OCI-LY7 (cell line): ENCODE measurements at regions not wholly inside any gene's neighbourhood (a gene's known extent, or its start where the extent isn't known, plus 50 kb on each side); places are given as distances from the start of the nearest gene placed in this dataset.

Experiments
- BruUV-seq: library from RNA; stranded (reverse); fragments of 400-500 nt; replicated peaks from 2 replicates; lab custom pipeline; 2021; lab: Mats Ljungman, UMichigan
- CTCF ChIA-PET: fragments of 300-600 bp; sonication (Branson Sonifier 250); formaldehyde crosslinking; loops from one replicate; lab custom pipeline; 2022; ENCODE audit warnings: antibody characterized with exemption; ENCODE audit not compliant: unreplicated experiment; lab: Charles Lee
- POLR2A ChIA-PET: fragments of 300-600 bp; sonication (Branson Sonifier 250); formaldehyde crosslinking; loops from one replicate; lab custom pipeline; 2022; ENCODE audit warnings: antibody characterized with exemption; lab: Charles Lee
- DNase-seq: peaks from one replicate; pipeline ENCODE4 v3.0.0-alpha.2; 2015; ENCODE audit warnings: low spot score
- H2AFZ ChIP-seq: fragments of 200-600 bp; sonication (generic), shearing (Covaris generic); 2 replicates; pipeline ENCODE4 v1.6.1; 2014; ENCODE audit warnings: mild to moderate bottlenecking, antibody characterized with exemption, low read length, moderate library complexity
- H3K27ac ChIP-seq: fragments of 200-600 bp; sonication (generic); 2 replicates; pipeline ENCODE4 v1.5.1; 2014; ENCODE audit warnings: mixed run types, low read depth, mild to moderate bottlenecking, moderate library complexity, low read length, inconsistent platforms; ENCODE audit not compliant: poor library complexity, severe bottlenecking
- H3K36me3 ChIP-seq: fragments of 200-600 bp; sonication (generic); 2 replicates; pipeline ENCODE4 v1.6.1; 2014; ENCODE audit warnings: mild to moderate bottlenecking, antibody characterized with exemption, low read length, moderate library complexity, mixed read lengths; ENCODE audit not compliant: insufficient read depth
- H3K4me1 ChIP-seq: fragments of 200-600 bp; sonication (generic); 2 replicates; pipeline ENCODE4 v1.5.1; 2014; ENCODE audit warnings: mild to moderate bottlenecking, low read length; ENCODE audit not compliant: insufficient read depth, poor library complexity, severe bottlenecking
- H3K4me2 ChIP-seq: fragments of 200-600 bp; sonication (generic); 2 replicates; pipeline ENCODE4 v1.6.1; 2014; ENCODE audit warnings: mild to moderate bottlenecking, low read length
- H3K4me3 ChIP-seq: fragments of 200-600 bp; sonication (generic); 2 replicates; pipeline ENCODE4 v1.5.1; 2014; ENCODE audit warnings: mild to moderate bottlenecking, low read depth, low read length; ENCODE audit not compliant: poor library complexity, severe bottlenecking
- H3K79me2 ChIP-seq: fragments of 200-600 bp; sonication (generic); 2 replicates; pipeline ENCODE4 v1.6.1; 2016; ENCODE audit warnings: low read depth, mild to moderate bottlenecking, low read length, moderate library complexity, mixed read lengths; ENCODE audit not compliant: insufficient read depth
- H3K9me2 ChIP-seq: fragments of 200-600 bp; sonication (generic); 2 replicates; pipeline ENCODE4 v1.6.1; 2016; ENCODE audit warnings: mild to moderate bottlenecking, low read length, mixed read lengths; ENCODE audit not compliant: insufficient read depth
- H3K9me3 ChIP-seq: fragments of 200-600 bp; sonication (generic); 2 replicates; pipeline ENCODE4 v1.6.1; 2014; ENCODE audit warnings: mild to moderate bottlenecking, mixed run types, low read length, mixed read lengths
- H4K20me1 ChIP-seq: fragments of 200-600 bp; sonication (generic); 2 replicates; pipeline ENCODE4 v1.6.1; 2014; ENCODE audit warnings: mild to moderate bottlenecking, antibody characterized with exemption, low read length, moderate library complexity, mixed read lengths; ENCODE audit not compliant: insufficient read depth
- EZH2phosphoT487 ChIP-seq: fragments of 200-600 bp; sonication (generic); IDR thresholded peaks from 2 replicates; pipeline ENCODE4 v1.6.1; 2018; ENCODE audit warnings: low read depth, borderline replicate concordance, mild to moderate bottlenecking, mixed run types, antibody characterized with exemption, low read length, moderate library complexity, mixed read lengths
- intact Hi-C: fragments of 100-400 bp; cut with micrococcal nuclease; formaldehyde crosslinking; loops from one replicate; pipeline ENCODE4 v1.10.0; 2022; ENCODE audit not compliant: unreplicated experiment
- TF ChIP-seq, protein P1 (sequence below): fragments of 200-600 bp; sonication (generic); conservative IDR thresholded peaks from 2 replicates; pipeline ENCODE4 v1.5.1; 2014; ENCODE audit warnings: mild to moderate bottlenecking, antibody characterized with exemption, low read length, moderate library complexity, mixed read lengths

DNA sequence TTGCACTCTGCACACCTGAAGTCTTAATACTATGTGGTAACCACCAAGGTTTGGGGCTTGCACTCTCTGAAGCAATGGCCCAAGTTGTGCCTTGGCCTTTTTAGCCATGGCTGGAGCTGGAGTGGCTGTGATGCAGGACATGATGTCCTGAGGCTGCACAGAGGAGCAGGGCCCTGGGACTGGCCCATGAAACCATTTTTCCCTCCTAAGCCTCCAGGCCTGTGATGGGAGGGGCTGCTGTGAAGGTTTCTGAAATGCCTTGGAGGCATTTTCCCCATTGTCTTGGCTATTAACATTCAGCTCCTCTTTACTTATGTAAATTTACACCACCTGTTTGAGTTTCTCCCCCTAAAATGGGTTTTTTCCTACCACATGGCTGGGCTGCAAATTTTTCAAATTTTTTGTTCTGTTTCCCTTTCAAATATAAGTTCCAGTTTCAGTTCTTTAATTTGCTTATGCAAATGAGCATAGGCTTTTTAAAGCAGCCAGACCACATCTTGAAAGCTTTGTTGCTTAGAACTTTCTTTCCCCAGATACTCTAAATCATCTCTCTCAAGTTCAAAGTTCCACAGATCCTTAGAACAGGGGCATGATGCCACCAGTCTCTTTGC, 237.4 kb upstream of the DMAC1 start:
- intact Hi-C loops: no loop called here
- CTCF ChIA-PET: no interaction called here
- Histone ChIP-seq H3K4me1 (peaks cover 4% of the 10 kb centered on the region), H3K36me3 (no peaks in the 10 kb centered on the region), H3K79me2 (no peaks in the 10 kb centered on the region), H3K4me3 (no peak overlapping the region), H3K27ac (no peak overlapping the region), H2AFZ (no peak overlapping the region), H3K4me2 (no peak overlapping the region), H4K20me1 (no peaks in the 10 kb centered on the region), H3K9me3 (peaks cover 22% of the 10 kb centered on the region; the same call in 1 of the 2 replicates), H3K9me2 (no peaks in the 10 kb centered on the region)
- BruUV-seq: no TSS peak
- DNase-seq: no peak
- TF ChIP-seq, protein P1, sequence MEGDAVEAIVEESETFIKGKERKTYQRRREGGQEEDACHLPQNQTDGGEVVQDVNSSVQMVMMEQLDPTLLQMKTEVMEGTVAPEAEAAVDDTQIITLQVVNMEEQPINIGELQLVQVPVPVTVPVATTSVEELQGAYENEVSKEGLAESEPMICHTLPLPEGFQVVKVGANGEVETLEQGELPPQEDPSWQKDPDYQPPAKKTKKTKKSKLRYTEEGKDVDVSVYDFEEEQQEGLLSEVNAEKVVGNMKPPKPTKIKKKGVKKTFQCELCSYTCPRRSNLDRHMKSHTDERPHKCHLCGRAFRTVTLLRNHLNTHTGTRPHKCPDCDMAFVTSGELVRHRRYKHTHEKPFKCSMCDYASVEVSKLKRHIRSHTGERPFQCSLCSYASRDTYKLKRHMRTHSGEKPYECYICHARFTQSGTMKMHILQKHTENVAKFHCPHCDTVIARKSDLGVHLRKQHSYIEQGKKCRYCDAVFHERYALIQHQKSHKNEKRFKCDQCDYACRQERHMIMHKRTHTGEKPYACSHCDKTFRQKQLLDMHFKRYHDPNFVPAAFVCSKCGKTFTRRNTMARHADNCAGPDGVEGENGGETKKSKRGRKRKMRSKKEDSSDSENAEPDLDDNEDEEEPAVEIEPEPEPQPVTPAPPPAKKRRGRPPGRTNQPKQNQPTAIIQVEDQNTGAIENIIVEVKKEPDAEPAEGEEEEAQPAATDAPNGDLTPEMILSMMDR: no peak
- TF ChIP-seq EZH2phosphoT487: no peak
- POLR2A ChIA-PET: no interaction called here

DNA sequence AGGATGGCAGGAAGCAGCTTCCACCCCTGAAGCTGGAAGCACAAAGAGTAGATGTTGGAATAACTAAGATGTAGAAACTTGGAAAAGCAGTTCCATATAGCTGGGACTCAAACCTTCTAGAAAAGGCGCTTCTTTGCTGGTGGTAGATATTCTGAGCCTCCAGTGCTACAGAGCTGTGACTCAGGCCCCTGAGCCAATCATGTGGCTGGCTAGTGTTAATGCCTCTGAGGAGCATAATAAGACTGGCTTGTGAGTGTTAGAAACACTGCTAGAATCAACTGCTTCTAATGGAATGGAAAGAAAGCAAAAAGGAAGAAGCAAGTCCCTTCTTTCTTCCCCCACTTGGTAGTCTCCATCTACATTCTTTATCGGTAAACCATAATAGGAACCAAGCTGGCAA, 234.2 kb upstream of the DMAC1 start:
- H3K79me2 ChIP-seq: no peaks in the 10 kb centered on the region
- H3K36me3 ChIP-seq: no peaks in the 10 kb centered on the region
- H3K27ac ChIP-seq: no peak overlapping the region
- H3K4me3 ChIP-seq: no peak overlapping the region
- H4K20me1 ChIP-seq: no peaks in the 10 kb centered on the region
- CTCF ChIA-PET: no interaction called here
- DNase-seq: no peak
- peaks cover 15% of the 10 kb centered on the region; the same call in 1 of the 2 replicates for H3K9me3 ChIP-seq
- no TSS peak for BruUV-seq
- H3K4me2 ChIP-seq: no peak overlapping the region
- intact Hi-C loops: no loop called here
- H2AFZ ChIP-seq: no peak overlapping the region
- H3K4me1 ChIP-seq: peaks cover 4% of the 10 kb centered on the region
- POLR2A ChIA-PET: interaction anchor here (0.5 kb wide), 1 partner anchor 932 kb away, joined by 3 read pairs; no protein-coding TSS in a partner anchor
- TF ChIP-seq EZH2phosphoT487: no peak
- TF ChIP-seq, protein P1: no peak
- no peaks in the 10 kb centered on the region for H3K9me2 ChIP-seq

DNA sequence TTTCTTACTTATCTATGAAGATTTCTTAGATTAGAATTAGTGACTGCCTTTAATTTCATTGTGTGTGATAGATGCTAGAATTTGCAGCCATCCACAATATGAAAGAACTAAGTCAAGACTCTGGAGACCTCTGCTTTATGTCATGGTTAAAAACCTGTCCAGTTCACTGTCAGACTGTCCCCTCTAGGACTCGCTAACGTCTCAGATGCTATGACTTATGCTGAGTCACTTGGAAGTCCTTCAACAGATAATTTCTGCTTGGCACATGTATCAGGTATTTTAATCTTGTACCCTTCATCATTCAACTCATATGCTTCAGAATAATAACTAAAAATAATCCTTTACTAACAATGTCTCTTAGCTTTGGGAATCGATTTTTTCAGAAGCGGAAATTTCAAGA, 230.5 kb upstream of the DMAC1 start:
- no peaks in the 10 kb centered on the region for H3K79me2 ChIP-seq
- intact Hi-C loops: no loop called here
- H3K36me3 ChIP-seq: no peaks in the 10 kb centered on the region
- TF ChIP-seq, protein P1: no peak
- no peak for TF ChIP-seq EZH2phosphoT487
- no peak overlapping the region for H3K4me2 ChIP-seq
- H3K4me1 ChIP-seq: no peaks in the 10 kb centered on the region
- no peak overlapping the region for H3K4me3 ChIP-seq
- H3K9me3 ChIP-seq: no peaks in the 10 kb centered on the region
- no peak overlapping the region for H3K27ac ChIP-seq
- no peaks in the 10 kb centered on the region for H4K20me1 ChIP-seq
- BruUV-seq: no TSS peak
- no peak overlapping the region for H2AFZ ChIP-seq
- ChIA-PET POLR2A (interaction anchor here (0.6 kb wide), 1 partner anchor 17 kb away, joined by 5 read pairs; no protein-coding TSS in a partner anchor), CTCF (no interaction called here)
- no peak for DNase-seq
- no peaks in the 10 kb centered on the region for H3K9me2 ChIP-seq
